ENCODE measurements at regions not wholly inside any gene's neighbourhood (a gene's known extent, or its start where the extent isn't known, plus 50 kb on each side); places are given as distances from the start of the nearest gene placed in this dataset.
A peak's percentile ranks its signal among the peaks of the same experiment; 100 is the strongest.

GRCh38 chr14:89024691-89025090 is 200.2 kb downstream of the TTC8 start:
- H3K4me3 ChIP-seq (ENCODE audit: control insufficient read depth, low read depth, low read length) = no peak overlapping the region
- DNase-seq (ENCODE audit: low read depth) = no peak
- no peak for TF ChIP-seq CTCF (IDR thresholded peaks at IDR 0.05; ENCODE audit: control insufficient read depth, insufficient read depth, low read depth, low read length, missing control alignments)

- TF ChIP-seq CTCF (IDR thresholded peaks at IDR 0.05; ENCODE audit: control insufficient read depth, insufficient read depth, low read depth, low read length, missing control alignments) = no peak
These were observed 201.2 kb downstream of the TTC8 start for GRCh38 chr14:89025561-89026236.

GRCh38 chr14:89027097-89027740 is 202.8 kb downstream of the TTC8 start:
- no peak for DNase-seq (ENCODE audit: low read depth)
- H3K4me3 ChIP-seq (ENCODE audit: control insufficient read depth, low read depth, low read length) = peak overlapping the region; percentile 57
- peak; percentile 38 for TF ChIP-seq CTCF (IDR thresholded peaks at IDR 0.05; ENCODE audit: control insufficient read depth, insufficient read depth, low read depth, low read length, missing control alignments)

More at GRCh38 chr14:89025561-89026236, 201.2 kb downstream of the TTC8 start:
- peak; percentile 65 for DNase-seq (ENCODE audit: low read depth)
- H3K4me3 ChIP-seq (ENCODE audit: control insufficient read depth, low read depth, low read length) = peak overlapping the region; percentile 11

GRCh38 chr14:89028462-89029134 is 204.1 kb downstream of the TTC8 start:
- no peak for TF ChIP-seq CTCF (IDR thresholded peaks at IDR 0.05; ENCODE audit: control insufficient read depth, insufficient read depth, low read depth, low read length, missing control alignments)
- DNase-seq (ENCODE audit: low read depth) = no peak
- H3K4me3 ChIP-seq (ENCODE audit: control insufficient read depth, low read depth, low read length) = no peak overlapping the region

- no peak for TF ChIP-seq CTCF (IDR thresholded peaks at IDR 0.05; ENCODE audit: control insufficient read depth, insufficient read depth, low read depth, low read length, missing control alignments)
- no peak overlapping the region for H3K4me3 ChIP-seq (ENCODE audit: control insufficient read depth, low read depth, low read length)
- no peak for DNase-seq (ENCODE audit: low read depth)
These were observed 205.7 kb downstream of the TTC8 start for GRCh38 chr14:89029961-89030694.

GRCh38 chr14:89030921-89031320 is 206.5 kb downstream of the TTC8 start:
- TF ChIP-seq CTCF (IDR thresholded peaks at IDR 0.05; ENCODE audit: control insufficient read depth, insufficient read depth, low read depth, low read length, missing control alignments) = no peak
- DNase-seq (ENCODE audit: low read depth) = no peak
- no peak overlapping the region for H3K4me3 ChIP-seq (ENCODE audit: control insufficient read depth, low read depth, low read length)

All from AG09309 (cell line).